ENCODE measurements at regions not wholly inside any gene's neighbourhood (a gene's known extent, or its start where the extent isn't known, plus 50 kb on each side); places are given as distances from the start of the nearest gene placed in this dataset.

- ChIA-PET POLR2A (no interaction called here), CTCF (no interaction called here)
- H3K9me3 ChIP-seq = no peaks in the 10 kb centered on the region
- no peaks in the 10 kb centered on the region; a peak in 2 of 4 replicates for H3K4me1 ChIP-seq (ENCODE audit: control insufficient read depth in 1 of 2, insufficient read depth in 2 of 2, low read depth in 1 of 2, low read length in 1 of 2)
- no peaks in the 10 kb centered on the region for H3K27me3 ChIP-seq (ENCODE audit: insufficient read depth)
- H3K9ac ChIP-seq = no peak overlapping the region
- WGBS (ENCODE audit: low lambda C conversion rate) = 100% methylated on average over 1 of the region's 1 CpG
- no peak for DNase-seq
- no peak overlapping the region for H3K27ac ChIP-seq (ENCODE audit: low read depth in 2 of 2, low read length in 1 of 2)
- H3K79me2 ChIP-seq (ENCODE audit: insufficient read depth) = no peaks in the 10 kb centered on the region
- no peak overlapping the region for H3K4me3 ChIP-seq (ENCODE audit: low read depth in 2 of 2, low read length in 1 of 2)
- H4K20me1 ChIP-seq (ENCODE audit: insufficient read depth) = no peaks in the 10 kb centered on the region
- no peak overlapping the region for H2AFZ ChIP-seq (ENCODE audit: low read depth)
- no peaks in the 10 kb centered on the region for H3K9me2 ChIP-seq
- H3F3A ChIP-seq (replicated peaks; ENCODE audit: insufficient read depth) = peaks cover 3% of the 10 kb centered on the region
- H3K4me2 ChIP-seq = no peak overlapping the region
- no peaks in the 10 kb centered on the region for H3K36me3 ChIP-seq (replicated peaks in 1 of 2; ENCODE audit: control insufficient read depth in 1 of 2, insufficient read depth in 2 of 2, low read length in 1 of 2)
- no peak for TF ChIP-seq YY1 (IDR thresholded peaks at IDR 0.05; ENCODE audit: low read depth)
- TF ChIP-seq TEAD4 (IDR thresholded peaks at IDR 0.05; ENCODE audit: borderline replicate concordance, insufficient read depth) = no peak
- no peak for TF ChIP-seq FOXJ3 (CRISPR knock-in tag; IDR thresholded peaks at IDR 0.05)
- no peak for TF ChIP-seq ZBTB33 (IDR thresholded peaks at IDR 0.05; ENCODE audit: borderline replicate concordance, low read depth)
- TF ChIP-seq RXRA (IDR thresholded peaks at IDR 0.05; ENCODE audit: borderline replicate concordance, low read depth) = no peak
- TF ChIP-seq JUND (IDR thresholded peaks at IDR 0.05) = no peak
- TF ChIP-seq GATA2 (CRISPR knock-in tag; IDR thresholded peaks at IDR 0.05) = no peak
- no peak for TF ChIP-seq EZH2phosphoT487 (IDR thresholded peaks at IDR 0.05; ENCODE audit: borderline replicate concordance, low read depth)
- no peak for TF ChIP-seq NRF1 (IDR thresholded peaks at IDR 0.05; ENCODE audit: low read depth, low read length)
Measured at GRCh38 chr2:63729362-63729761, 112.3 kb upstream of the UGP2 start.

- 89% methylated on average over 2 of the region's 2 CpGs for WGBS (ENCODE audit: low lambda C conversion rate)
- no peaks in the 10 kb centered on the region for H3K79me2 ChIP-seq (ENCODE audit: insufficient read depth)
- no peak for DNase-seq
- no peaks in the 10 kb centered on the region for H3K9me2 ChIP-seq
- ChIA-PET POLR2A (no interaction called here), CTCF (no interaction called here)
- H3K9ac ChIP-seq = no peak overlapping the region
- no peaks in the 10 kb centered on the region for H3K27me3 ChIP-seq (ENCODE audit: insufficient read depth)
- TF ChIP-seq TAF1 (IDR thresholded peaks at IDR 0.05; ENCODE audit: borderline replicate concordance, low read depth, low read length) (no peak), RXRA (IDR thresholded peaks at IDR 0.05; ENCODE audit: borderline replicate concordance, low read depth) (no peak), TCF12 (IDR thresholded peaks at IDR 0.05) (no peak), RAD21 (IDR thresholded peaks at IDR 0.05; ENCODE audit: low read length) (no peak), MXI1 (IDR thresholded peaks at IDR 0.05; ENCODE audit: low read depth, low read length) (no peak), FOXJ3 (CRISPR knock-in tag; IDR thresholded peaks at IDR 0.05) (no peak), JUND (IDR thresholded peaks at IDR 0.05) (no peak), RCOR1 (IDR thresholded peaks at IDR 0.05; ENCODE audit: low read length) (no peak), FOSL2 (IDR thresholded peaks at IDR 0.05; ENCODE audit: borderline replicate concordance, low read depth) (no peak), IRF3 (IDR thresholded peaks at IDR 0.05; ENCODE audit: low read depth, low read length) (no peak), USF1 (IDR thresholded peaks at IDR 0.05; ENCODE audit: borderline replicate concordance, low read depth) (no peak)
- no peaks in the 10 kb centered on the region for H3K9me3 ChIP-seq
- no peaks in the 10 kb centered on the region for H4K20me1 ChIP-seq (ENCODE audit: insufficient read depth)
- H3K27ac ChIP-seq (ENCODE audit: low read depth in 2 of 2, low read length in 1 of 2) = no peak overlapping the region
- H3F3A ChIP-seq (replicated peaks; ENCODE audit: insufficient read depth) = peaks cover 3% of the 10 kb centered on the region
- no peaks in the 10 kb centered on the region; a peak in 2 of 4 replicates for H3K4me1 ChIP-seq (ENCODE audit: control insufficient read depth in 1 of 2, insufficient read depth in 2 of 2, low read depth in 1 of 2, low read length in 1 of 2)
- no peak overlapping the region for H3K4me3 ChIP-seq (ENCODE audit: low read depth in 2 of 2, low read length in 1 of 2)
- H3K4me2 ChIP-seq = no peak overlapping the region
- H2AFZ ChIP-seq (ENCODE audit: low read depth) = no peak overlapping the region
- no peaks in the 10 kb centered on the region for H3K36me3 ChIP-seq (replicated peaks in 1 of 2; ENCODE audit: control insufficient read depth in 1 of 2, insufficient read depth in 2 of 2, low read length in 1 of 2)
Measured at GRCh38 chr2:63729831-63730230, 111.9 kb upstream of the UGP2 start.

All from SK-N-SH (cell line).